ENCODE measurements at regions not wholly inside any gene's neighbourhood (a gene's known extent, or its start where the extent isn't known, plus 50 kb on each side); places are given as distances from the start of the nearest gene placed in this dataset.

DNA sequence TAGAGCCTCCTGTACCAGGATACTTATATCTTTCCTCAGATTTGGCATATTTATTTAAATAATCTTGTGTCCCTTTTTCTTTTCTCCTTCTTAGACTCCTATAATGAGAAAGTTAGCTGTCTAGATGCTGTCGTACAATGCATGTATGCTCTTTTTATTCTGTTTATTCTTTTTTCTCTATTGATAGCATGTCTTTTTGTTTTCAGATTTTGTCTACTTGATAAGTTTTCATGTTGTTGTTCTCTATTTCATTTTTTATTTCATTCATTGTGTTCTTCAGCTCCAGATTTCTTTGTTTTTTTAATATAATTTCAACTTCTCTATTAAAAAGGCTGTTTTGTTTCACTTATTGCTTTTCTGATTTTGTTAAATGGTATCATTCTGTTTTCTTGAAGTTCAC lies 674.3 kb upstream of the POU3F3 start:
- no peak for FAIRE-seq

DNA sequence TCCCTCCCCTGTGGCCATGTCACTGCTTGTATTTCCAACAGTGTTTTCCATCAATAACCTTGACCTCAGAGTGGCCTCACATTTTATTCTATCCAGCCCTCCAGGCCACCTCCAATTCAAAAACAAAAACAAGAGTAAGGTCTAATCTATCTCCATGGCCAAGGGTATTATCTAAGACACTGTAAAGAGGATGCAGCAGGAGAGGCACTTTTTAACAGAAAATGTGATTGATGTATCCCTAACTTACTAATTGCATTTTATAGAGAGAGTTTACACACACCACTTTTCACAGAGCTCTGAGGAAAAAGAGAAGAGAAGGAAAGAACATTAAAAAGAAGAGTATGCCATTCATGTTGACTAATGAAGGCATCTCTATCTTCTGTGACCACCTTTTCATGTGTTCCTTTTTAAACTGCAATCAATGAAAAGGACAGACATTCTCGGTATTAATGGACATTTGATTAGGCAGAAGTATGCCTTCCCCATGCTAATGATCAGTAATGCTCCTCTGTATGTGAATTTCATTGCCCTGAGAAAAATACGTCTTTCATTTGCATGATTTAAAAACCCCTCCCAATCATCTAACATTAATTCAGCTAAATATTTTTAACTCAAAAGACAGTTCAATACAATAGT lies 653.3 kb upstream of the POU3F3 start:
- no peak for FAIRE-seq

DNA sequence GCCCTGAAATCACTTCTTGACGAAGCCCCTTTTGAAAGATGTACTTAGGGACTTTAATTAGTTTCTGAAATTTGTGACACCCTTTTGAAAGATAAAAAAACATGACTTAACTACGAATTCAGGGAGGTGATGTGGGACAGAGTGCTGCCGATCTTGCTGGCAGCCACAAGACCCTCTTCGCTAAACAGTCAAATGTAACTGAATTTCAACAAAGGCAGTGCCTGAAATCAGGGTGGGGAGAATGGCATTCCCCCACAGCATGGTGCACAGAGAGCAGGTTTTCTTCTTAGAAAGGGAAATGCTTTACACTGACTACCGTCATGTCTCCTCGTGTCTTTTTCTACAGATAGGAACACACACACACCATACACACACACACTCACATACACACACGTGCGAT lies 640.2 kb upstream of the POU3F3 start:
- no peak for FAIRE-seq

DNA sequence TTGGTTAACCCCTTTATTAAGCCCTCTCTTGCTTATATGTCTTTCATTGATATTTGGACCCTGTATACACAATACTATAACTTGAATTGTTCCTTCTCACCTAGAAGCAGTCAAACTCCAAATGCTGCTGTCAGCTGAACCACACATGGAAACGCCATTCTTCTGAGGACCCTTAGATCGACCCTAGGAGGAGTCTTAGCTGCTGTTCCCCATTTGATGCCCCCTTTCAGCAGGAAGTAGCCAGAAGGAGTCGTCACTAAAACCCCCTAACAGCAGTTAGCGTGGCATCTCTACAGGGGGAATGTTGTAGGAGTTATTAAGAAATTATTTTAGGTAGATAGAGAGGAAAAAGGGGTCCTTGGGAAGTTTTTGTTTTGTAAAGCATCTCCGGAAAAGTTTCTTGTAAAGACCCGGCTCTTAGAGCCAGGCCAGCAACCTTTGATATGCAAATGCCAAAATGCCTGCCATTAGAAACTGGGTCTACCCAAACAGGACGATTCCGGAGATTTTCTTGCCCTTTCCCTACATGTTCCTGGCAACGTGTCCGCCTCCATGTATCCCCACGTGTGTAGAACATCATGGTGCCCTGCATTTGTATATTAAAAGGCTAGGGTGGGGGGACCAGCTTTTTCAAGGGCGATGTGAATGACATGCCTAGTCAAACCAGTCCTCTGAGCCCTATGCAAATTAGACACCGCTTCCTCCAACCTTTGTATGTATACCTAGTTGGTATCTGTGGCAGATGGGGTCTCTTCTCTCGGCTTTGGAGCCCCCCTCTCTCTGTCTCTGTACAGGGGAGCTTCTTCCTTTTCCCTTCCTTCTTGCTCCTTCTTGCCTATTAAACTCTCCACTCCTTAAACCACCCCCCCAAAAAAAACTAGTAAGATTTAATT lies 638.4 kb upstream of the POU3F3 start:
- FAIRE-seq: no peak

DNA sequence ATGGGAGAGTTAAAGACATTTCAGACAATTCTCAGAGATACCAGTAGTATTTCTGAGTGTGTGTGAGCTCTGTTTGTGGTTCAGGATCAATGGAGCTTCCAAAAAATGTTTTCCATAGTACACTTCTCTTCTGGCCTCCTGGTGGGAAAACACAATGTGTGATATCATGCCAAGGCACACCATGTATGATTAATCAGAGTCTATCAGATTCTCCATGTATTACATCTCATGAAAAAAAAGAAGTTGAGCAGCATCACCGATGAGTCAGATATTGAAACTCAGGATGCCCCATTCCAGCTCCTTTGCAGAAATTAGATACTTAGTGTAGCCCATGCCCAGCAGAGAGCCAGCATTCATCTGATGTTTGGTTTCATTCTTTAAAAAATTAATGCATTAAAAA lies 620.3 kb upstream of the POU3F3 start:
- FAIRE-seq: no peak

DNA sequence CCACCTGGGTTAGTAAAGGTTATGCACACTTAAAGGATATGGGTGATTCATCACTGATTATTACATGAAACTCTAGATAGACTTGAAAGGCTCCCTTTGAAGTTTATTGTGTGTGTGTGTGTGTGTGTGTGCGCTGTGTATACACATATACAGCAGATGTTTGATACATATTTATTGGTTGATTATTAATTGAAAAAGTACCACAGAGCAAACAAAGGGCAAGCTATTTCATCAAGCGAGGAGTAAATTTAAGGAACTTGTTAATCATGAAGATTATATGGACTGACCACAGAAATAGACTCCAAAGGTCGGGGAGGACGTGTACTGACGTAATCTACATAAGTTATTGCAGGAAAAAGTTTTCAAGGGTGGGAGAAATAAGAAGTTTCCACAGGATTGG lies 617.4 kb upstream of the POU3F3 start:
- no peak for FAIRE-seq

DNA sequence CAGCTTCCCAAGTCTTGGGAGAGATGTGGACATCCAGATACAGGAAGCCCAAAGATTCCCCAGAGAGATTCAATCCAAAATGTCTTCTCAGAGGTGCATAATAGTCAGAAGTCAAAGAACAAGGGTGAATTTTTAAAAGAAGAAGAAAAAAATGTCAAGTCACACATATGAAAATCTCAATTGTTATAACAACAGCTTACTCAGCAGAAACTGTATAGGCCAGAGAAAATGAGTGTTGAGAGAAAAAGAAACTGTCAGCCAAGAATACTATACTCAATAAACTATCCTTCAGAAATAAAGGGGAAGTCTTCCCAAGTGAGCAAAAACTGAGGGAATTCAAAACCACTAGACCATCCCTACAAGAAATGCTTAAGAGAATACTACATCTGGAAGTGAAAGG lies 612.9 kb upstream of the POU3F3 start:
- no peak for FAIRE-seq

DNA sequence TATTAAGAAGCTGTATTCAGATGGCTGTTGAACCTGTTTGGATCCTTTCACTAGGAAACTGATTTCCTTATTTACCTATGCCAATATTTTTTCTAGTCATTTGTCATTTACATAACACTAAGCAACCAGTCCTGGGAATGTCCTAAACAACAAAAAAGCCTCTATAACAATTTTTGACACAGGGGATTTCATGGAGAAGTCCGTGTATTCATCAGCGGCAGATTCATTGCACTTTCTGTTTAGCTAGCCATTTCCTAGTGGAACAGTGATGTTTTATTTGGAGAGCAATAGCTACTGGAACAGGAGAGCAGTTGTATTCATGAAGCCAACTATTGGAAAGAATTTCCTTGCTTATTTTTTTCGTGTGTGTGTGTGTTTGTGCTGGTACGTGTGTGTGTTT lies 604.3 kb upstream of the POU3F3 start:
- FAIRE-seq: no peak

DNA sequence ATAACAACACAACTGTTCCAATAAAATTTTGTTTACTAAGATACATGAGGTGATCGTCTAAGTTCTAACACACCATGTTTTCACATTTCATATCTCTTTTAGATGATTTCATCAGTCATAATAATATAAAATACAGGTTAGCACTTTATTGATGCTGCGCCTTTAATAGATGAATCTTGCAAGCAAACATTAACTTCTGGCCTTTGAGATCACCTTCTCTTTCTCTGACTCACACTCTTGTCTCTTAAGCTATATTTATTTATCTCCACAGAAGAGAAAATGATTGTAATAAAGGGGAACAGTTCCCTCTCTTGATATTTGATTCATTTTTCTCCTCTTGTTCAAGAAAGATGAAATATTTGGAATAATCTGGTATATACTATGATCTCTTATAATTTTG lies 603.3 kb upstream of the POU3F3 start:
- no peak for FAIRE-seq

DNA sequence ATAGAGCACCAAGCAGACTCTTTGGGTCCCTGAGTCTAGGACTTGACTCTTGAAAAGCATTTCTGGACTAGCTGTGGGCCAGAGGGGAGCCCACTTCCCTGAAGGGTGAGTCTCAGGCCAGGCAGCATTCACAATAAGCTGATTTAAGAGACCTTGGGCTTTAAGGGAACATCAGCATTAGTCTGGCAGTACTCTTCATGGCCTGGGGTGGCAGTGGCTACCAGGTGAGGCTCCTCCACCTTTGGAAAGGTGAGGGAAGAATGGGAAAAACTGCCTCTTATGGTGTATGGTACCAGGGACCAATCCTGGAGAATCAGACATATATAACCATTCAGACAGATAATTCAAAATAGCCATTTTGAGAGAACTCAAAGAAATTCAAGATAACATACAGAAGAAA lies 599.9 kb upstream of the POU3F3 start:
- no peak for FAIRE-seq

DNA sequence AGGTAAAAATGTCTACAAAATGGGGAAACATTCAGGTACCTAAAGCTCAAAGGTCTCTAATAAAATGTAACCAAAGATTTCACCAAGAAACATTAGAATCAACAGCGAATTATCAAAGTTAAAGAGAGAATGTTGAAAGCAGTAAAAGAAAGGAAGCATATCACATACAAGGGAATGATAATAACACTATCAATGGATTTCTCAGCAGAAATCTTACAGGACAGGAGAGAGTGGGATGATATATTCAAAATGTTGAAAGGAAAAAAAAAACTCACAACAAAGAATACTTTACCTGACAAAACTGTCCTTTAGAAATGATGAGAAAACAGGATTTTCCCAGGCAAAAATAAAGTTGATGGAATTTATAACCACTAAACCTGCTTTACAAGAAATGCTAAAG lies 591.2 kb upstream of the POU3F3 start:
- FAIRE-seq: no peak

DNA sequence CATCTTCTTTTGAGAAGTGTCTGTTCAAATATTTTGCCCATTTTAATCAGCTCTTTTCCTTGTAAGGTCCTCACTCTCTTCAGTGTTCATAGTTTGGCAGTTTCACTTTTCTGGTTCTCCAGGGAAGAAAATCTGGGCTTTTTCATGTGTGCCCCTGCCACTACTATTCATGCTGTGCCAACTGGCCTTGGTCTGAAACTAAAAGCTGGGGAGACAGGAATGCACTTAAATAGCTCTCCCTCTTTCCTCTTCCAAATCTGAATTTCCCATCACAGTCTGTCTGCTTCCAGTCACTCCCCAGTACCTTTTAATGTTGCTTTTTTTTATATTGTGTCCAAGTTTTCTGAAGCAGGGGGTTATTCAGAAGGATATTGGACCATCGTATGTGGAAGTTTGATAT lies 574.3 kb upstream of the POU3F3 start:
- FAIRE-seq: no peak

DNA sequence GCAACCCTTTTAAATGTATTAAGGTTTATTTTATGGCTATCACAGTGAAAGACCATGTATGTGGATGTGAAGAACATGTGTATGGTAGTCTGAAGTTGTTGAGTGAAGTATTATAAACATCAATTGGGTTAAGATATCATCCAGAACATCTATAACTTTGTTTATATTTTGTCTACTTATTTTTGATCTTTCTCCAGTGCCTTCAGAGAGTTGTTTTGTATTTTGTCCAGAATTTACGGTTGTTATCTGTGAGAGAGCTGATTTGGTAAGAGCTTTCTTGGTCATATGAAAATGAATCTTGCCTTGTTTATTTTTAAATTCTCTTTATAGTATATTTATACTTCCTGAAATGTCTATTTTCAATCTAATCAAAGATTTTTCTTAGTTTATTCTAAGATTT lies 573.7 kb upstream of the POU3F3 start:
- no peak for FAIRE-seq

DNA sequence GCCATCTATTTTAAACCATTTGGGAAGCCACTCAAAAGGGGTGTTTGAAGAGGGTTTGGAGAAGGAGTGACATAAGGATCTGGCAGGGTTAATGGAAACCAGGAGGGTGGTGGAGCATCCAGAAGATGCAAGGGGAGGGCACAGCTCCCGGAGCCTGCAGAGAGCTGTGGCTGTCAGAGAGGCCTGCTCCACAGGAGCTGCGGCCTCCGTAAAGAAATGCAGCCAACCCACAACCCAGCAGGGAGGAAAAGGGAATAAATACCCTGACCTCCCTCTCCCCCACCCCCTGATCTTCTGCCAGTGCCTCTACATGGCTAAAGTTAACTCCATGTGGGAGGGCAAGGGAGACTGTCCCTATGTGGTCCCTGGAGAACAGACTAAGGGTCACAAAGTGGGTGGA lies 567.1 kb upstream of the POU3F3 start:
- FAIRE-seq: no peak

DNA sequence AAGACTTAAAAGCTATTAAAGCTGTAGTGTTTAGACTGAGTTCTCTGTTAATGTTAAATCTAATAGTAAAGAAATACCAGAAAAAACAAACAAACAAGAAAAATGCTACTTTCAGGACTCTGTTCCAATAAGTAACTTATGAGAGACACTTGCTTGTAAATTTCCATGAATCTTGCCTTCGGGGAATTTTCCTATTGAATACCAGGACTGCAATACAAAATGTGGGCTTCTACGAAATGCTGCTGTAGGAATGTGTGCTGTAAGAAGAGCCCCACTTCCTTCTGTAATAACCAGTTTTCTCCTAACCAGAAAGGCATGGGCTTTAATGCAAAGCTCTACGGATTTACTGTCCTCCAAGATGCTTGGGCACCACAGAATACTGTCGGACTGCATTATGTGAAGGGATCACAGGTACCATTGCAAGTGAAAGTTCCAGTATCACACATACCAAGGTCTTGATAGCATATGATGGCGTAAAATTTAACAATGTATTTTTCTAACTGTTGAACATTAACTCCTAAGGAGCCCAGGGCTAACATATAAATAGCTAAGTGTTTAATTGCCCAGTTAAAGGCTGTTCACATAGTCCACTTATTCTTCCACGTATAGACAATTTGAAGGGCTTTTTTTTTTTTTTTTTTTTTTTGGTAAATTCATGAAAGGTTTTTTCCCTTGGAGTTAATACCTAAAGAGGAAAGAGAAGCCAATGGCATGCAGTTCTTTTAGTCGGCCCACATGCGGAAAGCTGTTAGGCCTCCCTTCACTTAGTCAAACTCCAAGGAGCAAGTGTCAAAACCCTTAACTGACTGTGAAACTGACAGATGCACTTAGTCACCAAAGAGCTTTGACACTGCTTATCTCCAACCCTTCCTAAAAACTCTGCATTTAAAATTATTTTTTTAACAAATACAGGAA lies 564.0 kb upstream of the POU3F3 start:
- FAIRE-seq: no peak

DNA sequence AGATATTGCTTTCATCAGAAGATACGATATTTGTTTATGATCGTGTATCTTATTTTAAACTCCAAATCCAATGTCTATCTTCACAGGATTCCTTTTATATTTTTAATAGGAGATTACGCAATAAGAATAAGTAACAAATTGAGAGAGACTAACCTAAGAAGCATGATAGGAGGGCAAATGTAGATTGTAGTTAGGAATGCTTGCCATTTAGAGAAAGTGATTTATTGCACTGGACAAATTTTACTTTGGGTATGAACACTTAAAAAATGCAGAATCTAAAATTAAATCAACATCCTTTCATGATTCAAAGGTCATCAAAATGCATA lies 563.4 kb upstream of the POU3F3 start:
- no peak for FAIRE-seq

DNA sequence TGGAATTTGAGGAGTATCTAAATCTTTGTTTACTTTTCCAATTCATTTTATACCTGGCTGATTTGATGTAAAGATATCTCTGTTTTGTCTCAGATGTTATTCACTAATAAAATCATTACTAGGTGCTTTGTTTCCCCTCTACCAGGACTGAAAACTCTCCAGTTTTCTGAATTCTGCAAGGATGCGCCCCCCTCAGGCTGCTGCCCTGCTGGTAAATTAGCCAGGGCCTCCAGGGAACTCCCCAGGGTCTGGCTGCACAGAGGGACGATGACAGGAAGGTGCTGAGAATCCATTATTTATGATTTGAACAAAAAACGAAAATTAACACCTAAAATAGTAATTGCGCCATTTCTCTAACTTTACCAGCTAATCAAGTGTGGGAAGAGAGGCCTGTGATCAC lies 541.2 kb upstream of the POU3F3 start:
- no peak for FAIRE-seq

DNA sequence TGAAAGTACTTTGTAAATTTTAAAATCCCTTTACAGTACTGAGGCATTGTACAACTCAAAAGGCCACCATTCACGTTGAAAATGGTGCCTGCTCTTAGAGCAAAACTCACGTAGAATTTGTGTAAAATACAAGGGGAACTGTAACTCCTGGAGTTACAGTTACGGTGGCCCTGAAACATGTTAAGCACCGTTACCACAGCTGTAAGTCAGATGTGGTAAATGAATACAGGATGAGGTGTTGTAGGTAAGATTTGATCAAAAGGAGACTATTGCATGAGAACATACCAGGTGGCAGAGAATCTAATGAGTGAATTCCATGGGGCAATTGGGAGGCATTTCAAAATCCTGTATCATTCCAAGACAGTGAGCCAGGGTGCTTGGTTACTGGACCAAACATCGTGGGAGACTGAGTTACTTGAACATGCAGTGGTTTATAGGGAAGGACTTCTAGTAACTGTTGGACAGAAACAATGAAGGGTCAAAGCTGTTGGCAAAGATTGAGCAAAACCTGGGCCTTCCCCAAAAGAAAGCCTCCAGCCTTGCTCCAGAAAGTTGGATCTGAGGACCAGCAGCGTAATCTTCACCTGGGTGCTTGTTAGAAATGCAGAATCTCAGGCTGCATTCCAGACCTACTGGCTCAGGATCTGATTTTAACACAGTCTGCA lies 535.8 kb upstream of the POU3F3 start:
- no peak for FAIRE-seq

DNA sequence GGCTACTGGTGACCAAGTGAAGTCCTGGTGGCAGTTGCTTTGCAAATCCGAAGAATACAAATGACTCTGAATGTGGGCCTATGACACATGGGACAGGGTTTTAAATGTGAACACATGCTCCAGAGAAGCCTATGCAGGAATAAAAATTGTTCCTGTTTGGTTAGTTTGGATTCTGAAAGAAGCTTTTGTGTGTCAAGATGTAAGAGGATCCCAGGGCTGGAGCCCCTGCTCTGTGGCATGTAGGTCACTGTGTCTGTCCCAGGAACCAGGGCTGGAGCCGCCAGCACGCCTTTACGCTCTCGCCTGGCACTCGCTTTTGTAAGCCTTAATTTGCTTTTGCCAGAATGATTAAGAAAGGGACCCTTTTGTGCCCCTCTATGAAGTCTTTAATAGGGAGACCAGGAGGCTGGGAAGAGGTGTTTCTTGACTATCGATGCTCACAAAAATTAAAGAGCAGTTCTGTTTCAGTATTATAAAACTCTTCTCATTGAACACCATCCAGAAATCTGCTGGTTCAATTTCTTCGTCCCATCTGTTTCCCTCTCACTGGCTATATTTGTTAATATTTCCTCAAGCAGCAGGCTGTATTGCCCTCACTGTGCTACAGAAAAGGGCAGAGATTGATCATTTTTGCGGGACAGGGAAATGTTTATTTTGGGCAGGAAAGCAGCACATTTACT lies 532.7 kb upstream of the POU3F3 start:
- FAIRE-seq: no peak

DNA sequence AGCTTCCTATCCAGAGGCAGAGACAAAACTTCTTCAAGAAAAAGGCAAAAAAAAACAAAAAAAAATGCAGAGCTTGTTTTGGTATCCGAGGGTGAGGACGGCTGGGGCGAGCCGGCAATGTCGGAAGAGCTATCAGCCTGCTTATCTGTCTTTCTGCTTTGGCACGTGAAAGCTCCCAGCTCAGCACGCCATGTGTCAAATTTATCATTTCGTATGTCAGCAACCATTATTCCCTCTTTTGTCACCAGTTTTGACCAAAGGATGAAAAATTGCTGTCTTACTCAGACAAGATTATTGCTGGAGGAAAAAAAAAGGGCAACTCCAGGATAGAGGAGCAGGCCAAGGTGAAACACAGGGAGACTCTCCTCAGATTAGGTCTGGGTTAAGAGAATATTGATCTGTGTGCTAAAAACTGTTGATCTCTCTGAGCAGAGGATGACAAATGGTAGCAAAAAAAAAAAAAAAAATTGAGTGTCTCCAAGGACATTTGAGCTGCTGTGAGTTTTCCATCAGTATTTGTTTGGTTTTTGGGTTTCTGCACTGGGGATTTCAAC lies 532.0 kb upstream of the POU3F3 start:
- FAIRE-seq: no peak

DNA sequence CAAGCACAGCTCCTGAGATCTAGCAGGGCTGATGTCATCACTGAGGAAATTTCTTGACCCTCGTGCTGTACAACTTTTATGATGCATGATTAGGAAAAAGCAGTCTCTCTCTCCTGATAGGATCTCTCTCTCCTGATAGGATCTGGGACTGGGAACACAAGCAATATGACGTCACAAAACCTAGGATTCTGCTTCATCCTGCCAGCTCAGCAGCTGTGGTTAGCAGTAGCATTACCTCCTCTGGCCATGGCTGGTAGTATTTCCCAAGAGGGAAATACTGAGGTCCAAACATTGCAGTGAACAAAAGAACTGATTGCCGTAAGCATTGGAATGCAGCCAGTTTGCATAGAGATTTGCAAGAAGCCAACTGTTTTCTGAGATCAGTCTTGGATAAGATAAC lies 521.2 kb upstream of the POU3F3 start:
- no peak for FAIRE-seq

DNA sequence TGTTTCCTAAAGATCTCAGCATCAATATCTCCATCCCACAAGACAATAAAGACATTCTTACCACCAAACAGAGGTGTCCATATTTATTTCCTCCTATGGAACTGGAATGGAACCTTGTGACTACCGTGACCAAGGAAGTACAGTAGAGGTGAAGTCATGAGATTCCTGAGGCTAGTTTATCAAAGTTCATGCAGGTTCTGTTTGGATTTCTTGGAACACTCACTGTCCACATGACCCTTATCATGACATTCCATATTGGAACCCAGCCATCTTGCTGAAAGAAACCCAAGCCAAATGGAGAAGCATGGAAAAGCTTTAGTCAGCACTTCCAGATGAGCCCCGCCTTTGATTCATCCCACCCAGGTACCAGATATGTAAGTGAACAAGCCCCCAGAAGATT lies 516.0 kb upstream of the POU3F3 start:
- no peak for FAIRE-seq
